DMS79 (cell line): ENCODE measurements at regions not wholly inside any gene's neighbourhood (a gene's known extent, or its start where the extent isn't known, plus 50 kb on each side); places are given as distances from the start of the nearest gene placed in this dataset.

ENCODE experiments used
- DNase-seq: peaks from one replicate; lab custom pipeline; 2025; lab: John Stamatoyannopoulos, UW

DNA sequence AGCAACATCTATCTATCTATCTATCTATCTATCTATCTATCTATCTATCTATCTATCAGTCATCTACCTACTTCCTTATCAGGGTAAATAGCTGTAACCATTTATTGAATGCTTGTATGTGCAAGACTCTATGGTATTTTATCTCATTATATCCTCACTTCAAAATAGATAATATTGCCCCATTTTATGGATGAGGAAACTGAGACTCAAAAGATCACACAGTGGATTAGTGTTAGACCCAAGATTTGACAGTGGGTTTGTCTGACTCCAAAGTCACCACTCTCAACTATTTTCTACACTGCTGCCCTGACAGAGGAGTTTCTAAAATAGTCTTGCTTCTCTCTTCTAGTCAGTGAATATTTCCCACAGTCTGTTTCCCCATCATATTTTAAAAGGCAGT is 94.3 kb upstream of the NR3C1 start:
- DNase-seq, result no peak

- no peak for DNase-seq
These were observed 93.5 kb upstream of the NR3C1 start for GRCh38 chr5:143496943-143497342.

DNA sequence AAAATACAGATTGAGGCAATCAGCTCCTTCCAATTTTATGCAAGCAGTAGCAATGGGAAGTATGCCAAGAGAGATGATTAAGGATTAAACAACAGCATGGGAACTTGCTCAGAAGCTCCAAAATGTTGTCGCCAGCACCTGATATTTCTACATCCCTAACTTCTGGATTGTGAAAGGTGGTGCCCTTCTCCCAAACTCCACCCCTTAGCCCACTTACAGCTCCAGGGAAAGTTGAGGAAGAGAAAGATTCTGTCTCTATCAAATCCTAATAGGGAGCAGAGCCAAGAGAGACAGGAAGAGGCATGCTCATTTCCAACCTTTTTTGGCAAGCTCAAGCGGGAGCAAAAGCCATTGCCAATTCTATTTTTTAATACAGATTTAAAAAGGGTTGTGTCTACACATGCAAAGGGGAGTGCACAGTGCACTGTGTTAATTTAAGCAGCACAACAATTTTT is 92.4 kb upstream of the NR3C1 start:
- DNase-seq, result no peak

DNA sequence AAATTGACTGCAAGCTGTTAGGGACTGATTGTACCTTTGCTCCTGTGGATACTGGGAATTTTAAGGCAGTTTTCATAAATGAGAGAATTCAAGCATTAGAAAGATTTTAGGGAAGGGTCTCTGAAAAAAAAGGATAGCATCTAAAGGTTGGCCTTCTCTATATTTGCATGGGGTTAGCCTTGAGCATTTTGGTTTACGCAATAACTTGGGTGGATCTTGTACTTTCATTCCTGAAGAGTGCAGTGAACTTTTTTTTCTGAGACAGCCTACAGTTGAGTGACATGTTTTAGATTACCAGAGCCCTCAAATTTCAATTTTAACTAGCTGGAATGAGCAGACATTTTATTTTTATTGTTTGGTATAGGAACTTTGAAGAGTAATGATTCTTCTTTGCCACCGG is 91.6 kb upstream of the NR3C1 start:
- DNase-seq, result no peak

GRCh38 chr5:143494595-143494994 is 91.1 kb upstream of the NR3C1 start:
- DNase-seq, result no peak

DNA sequence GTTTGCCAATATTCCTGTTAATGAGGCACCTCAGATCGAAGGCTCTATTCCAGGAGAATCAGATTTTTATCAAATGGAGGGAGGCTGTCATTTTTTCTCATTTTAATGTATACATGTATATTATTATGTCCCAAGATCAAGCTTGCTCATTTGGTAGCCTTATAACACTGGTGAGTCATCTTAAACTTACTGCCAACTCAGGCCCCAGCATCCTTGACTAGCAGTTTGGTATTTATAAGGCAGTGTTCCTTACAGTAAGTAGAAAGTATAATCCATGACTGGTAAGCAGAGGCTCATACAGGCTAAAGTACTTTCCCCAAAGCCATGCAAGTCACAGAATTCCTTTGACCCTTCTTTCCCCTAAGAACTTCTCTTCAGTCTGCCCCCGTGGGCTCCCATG is 90.7 kb upstream of the NR3C1 start:
- DNase-seq, result no peak

GRCh38 chr5:143492783-143493182 is 89.3 kb upstream of the NR3C1 start:
- DNase-seq, result no peak

GRCh38 chr5:143491646-143492045 is 88.2 kb upstream of the NR3C1 start:
- DNase-seq, result no peak

DNA sequence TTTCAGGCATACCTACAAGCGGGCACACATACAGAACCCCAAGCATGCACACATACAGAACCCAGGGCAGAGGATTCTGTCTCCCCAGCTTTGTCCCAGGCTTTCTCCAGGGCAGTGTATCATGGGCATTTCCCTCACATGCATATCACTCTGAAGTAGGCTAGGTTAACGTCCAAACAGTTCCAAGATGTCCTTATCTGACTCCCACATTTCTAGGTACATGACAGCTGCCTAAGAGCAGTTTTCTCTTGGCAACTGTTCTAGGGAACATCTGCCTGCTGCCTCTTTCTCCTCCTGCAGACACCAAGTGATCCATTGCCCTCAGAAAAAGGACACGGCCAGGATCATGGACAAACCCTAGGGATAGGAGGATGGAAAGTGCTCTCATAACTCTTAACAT is 84.9 kb upstream of the NR3C1 start:
- DNase-seq, result no peak

GRCh38 chr5:143484601-143485000 is 81.1 kb upstream of the NR3C1 start:
- DNase-seq, result no peak

GRCh38 chr5:143481697-143482531 is 78.4 kb upstream of the NR3C1 start:
- no peak for DNase-seq

DNA sequence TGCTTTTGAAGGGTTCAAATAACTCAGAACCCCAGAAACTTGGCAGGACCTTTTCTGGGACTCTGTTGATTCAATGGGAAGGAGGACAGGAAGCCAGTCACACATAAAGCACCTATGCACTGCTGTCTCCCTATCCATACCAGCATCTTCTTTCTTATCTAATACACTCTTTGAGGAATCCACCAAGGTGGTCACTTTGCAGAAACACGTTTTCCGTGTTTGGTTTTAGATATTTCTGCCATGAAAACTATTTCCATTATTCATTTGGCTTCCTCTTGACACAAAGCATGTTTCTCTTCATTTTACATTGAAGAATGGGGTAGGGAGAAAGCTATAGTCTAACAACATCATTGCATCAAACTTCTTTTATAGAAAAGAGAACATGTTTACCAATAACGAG is 76.5 kb upstream of the NR3C1 start:
- DNase-seq, result no peak

GRCh38 chr5:143479394-143479793 is 75.9 kb upstream of the NR3C1 start:
- no peak for DNase-seq

DNA sequence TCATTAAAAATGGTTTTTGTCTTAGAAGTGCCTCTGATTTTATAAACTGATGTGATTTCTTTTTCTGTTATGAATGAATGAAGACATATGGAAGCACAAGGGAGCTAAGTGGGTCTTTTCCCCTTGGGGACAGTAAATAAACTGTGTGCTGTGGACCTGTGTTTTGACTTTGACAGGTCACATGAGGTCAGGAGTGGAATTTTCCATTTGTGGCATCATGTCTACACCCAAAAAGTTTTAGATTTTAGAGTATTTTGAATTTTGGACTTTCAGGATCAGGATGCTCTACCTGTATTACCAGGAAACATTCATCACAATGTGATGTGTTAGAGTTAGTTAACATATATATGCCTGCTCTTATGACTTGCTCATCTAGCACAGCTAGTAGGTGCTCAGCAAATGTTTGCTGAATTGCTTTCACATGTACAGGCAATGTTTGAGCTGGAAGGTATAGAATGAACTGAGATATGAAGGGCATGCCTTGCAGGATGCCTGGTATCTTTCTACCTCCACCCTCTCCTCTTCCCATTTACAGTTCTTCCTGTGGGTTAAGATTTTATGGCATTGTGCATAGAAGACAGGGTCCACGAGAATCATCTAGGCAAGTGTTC is 73.2 kb upstream of the NR3C1 start:
- DNase-seq, result no peak

- no peak for DNase-seq
These were observed 71.1 kb upstream of the NR3C1 start for GRCh38 chr5:143474616-143475015.

DNA sequence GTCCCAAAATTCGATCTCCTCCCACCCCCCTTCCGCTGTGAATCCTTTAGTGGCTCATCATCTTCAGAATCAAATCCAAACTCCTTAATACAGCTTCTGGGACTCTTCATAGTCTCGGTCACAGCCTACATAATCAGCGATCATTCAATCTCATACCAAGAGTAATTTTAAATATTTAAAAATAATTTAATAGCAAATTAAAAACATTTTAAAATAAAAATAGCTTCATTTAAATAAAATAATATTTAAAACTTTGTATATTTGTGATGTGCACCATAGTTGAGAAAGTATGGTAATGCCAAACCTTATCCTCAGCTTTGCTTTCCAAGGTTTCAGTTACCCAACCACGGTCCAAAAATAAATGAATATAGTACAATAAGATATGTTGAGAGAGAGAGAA is 70.0 kb upstream of the NR3C1 start:
- no peak for DNase-seq

- DNase-seq, result no peak
These were observed 69.1 kb upstream of the NR3C1 start for GRCh38 chr5:143472576-143472975.

DNA sequence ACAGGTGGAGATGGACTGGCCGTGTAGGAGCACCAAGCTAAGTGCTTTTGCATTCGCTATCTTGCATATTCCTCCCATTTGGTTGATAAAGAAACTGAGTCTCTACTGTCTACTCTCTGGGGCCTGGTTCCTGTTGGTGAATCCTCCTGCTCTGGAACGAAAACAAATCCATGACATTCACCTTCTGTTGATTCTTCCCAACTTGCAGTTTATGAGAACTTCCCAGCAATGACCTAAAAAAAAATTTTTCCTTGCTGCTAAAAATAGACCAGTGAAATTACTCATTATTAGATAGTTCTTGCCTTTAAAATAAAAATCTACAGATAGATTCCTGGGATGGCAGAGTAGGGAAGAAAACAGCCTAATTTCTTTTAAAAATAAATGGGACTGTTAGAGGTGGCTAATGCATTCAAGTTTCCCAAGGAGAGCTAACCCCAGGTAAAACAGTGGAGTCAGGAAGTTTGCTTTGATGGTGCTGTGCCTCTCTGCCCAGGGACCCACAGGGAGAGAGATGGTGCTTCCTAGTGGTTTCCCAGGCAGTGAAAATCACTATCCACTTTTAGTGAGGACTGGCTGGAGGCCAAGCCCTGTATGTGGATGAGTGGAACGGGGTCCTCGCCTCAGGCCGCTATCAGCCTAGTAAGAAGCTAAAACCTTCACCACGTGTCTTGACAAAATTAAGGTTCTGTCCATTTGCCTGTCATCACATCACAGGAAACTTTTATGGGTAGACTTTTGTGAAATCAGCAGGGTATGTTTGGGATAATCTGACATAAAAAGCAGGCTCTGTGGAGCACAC is 68.4 kb upstream of the NR3C1 start:
- DNase-seq, result no peak

GRCh38 chr5:143471041-143471509 is 67.6 kb upstream of the NR3C1 start:
- no peak for DNase-seq

GRCh38 chr5:143470120-143470519 is 66.6 kb upstream of the NR3C1 start:
- no peak for DNase-seq

DNA sequence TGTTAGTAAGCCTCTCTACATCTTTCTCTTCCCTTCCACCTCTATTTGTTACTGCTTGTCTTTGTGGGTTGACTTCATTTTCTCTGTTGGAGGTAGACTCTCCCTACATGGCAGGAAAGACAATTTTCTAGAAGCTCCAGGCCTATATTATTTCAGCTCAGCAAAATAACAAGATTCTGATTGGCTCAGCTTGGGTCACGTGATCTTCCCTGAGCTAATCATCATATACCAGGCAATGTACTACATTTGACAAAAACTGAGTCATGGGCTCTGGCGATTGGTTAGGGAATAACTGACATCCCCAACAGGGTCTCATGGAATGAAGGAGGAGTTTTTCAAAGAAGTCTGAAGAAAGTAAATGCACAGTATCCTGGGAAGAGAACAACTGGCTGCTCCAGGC is 65.6 kb upstream of the NR3C1 start:
- no peak for DNase-seq

- no peak for DNase-seq
These were observed 63.1 kb upstream of the NR3C1 start for GRCh38 chr5:143466632-143467031.
